NT2/D1 (cell line): ENCODE measurements at regions not wholly inside any gene's neighbourhood (a gene's known extent, or its start where the extent isn't known, plus 50 kb on each side); places are given as distances from the start of the nearest gene placed in this dataset.

Experiments
- SUZ12 ChIP-seq: IDR thresholded peaks from 2 replicates; pipeline ENCODE4 v1.6.1; 2011; ENCODE audit not compliant: insufficient read length, insufficient read depth; ENCODE audit errors: extremely low read depth
- YY1 ChIP-seq: IDR thresholded peaks from 2 replicates; pipeline ENCODE4 v1.6.1; 2011; ENCODE audit not compliant: insufficient read length, insufficient read depth
- ZNF274 ChIP-seq: IDR thresholded peaks from 2 replicates; pipeline ENCODE4 v1.6.1; 2011; ENCODE audit warnings: mild to moderate bottlenecking, low read depth, low read length

- TF ChIP-seq ZNF274 (no peak), YY1 (no peak), SUZ12 (no peak)
Observed at GRCh38 chr5:62900976-62901375, 322.4 kb downstream of the LRRC70 start.
